ENCODE measurements at regions not wholly inside any gene's neighbourhood (a gene's known extent, or its start where the extent isn't known, plus 50 kb on each side); places are given as distances from the start of the nearest gene placed in this dataset.

DNA sequence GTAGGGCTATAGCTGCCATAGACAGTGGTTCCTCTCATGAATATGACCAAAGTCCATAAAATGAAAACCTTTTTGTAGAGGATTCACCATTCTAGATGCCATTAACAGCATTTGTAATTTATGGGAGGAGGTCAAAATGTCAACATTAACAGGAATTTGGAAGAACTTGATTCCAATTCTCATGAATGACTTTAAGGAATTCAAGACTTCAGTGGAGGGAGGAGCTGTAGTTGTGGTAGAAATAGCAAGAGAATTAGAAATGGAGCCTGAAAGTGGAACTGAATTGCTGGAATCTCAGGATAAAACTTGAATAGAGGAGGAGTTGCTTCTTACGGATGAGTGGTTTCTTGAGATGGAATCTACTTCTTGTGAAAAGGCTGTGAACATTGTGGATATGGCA lies 65.4 kb upstream of the ESRRG start:
- TF ChIP-seq, protein P1, sequence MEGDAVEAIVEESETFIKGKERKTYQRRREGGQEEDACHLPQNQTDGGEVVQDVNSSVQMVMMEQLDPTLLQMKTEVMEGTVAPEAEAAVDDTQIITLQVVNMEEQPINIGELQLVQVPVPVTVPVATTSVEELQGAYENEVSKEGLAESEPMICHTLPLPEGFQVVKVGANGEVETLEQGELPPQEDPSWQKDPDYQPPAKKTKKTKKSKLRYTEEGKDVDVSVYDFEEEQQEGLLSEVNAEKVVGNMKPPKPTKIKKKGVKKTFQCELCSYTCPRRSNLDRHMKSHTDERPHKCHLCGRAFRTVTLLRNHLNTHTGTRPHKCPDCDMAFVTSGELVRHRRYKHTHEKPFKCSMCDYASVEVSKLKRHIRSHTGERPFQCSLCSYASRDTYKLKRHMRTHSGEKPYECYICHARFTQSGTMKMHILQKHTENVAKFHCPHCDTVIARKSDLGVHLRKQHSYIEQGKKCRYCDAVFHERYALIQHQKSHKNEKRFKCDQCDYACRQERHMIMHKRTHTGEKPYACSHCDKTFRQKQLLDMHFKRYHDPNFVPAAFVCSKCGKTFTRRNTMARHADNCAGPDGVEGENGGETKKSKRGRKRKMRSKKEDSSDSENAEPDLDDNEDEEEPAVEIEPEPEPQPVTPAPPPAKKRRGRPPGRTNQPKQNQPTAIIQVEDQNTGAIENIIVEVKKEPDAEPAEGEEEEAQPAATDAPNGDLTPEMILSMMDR (IDR thresholded peaks at IDR 0.05) = no peak
- TF ChIP-seq POLR2A (IDR thresholded peaks at IDR 0.05) (no peak), POLR2AphosphoS5 (IDR thresholded peaks at IDR 0.05) (no peak)

Data from prostate gland (tissue), 2 donors.